ENCODE measurements at regions not wholly inside any gene's neighbourhood (a gene's known extent, or its start where the extent isn't known, plus 50 kb on each side); places are given as distances from the start of the nearest gene placed in this dataset.

- DNase-seq (ENCODE audit: low read depth in 2 of 2), result no peak
- no peak for TF ChIP-seq CTCF (IDR thresholded peaks at IDR 0.05; ENCODE audit: low read depth, low read length)
These were observed 135.6 kb downstream of the SOX2 start for GRCh38 chr3:181847276-181847675.

GRCh38 chr3:181851063-181851462 lies 139.3 kb downstream of the SOX2 start:
- H3K4me3 ChIP-seq (replicated peaks in 1 of 2; ENCODE audit: low read depth in 2 of 2, low read length in 2 of 2), result no peak overlapping the region
- no peak for TF ChIP-seq CTCF (IDR thresholded peaks at IDR 0.05; ENCODE audit: low read depth, low read length)
- DNase-seq (ENCODE audit: low read depth in 2 of 2), result no peak

More at GRCh38 chr3:181847276-181847675, 135.6 kb downstream of the SOX2 start:
- H3K4me3 ChIP-seq (replicated peaks in 1 of 2; ENCODE audit: low read depth in 2 of 2, low read length in 2 of 2), result no peak overlapping the region

GRCh38 chr3:181855825-181856224 lies 144.1 kb downstream of the SOX2 start:
- H3K4me3 ChIP-seq (replicated peaks in 1 of 2; ENCODE audit: low read depth in 2 of 2, low read length in 2 of 2), result no peak overlapping the region
- TF ChIP-seq CTCF (IDR thresholded peaks at IDR 0.05; ENCODE audit: low read depth, low read length), result no peak
- no peak for DNase-seq (ENCODE audit: low read depth in 2 of 2)

GRCh38 chr3:181859518-181859917 lies 147.8 kb downstream of the SOX2 start:
- no peak for DNase-seq (ENCODE audit: low read depth in 2 of 2)
- no peak for TF ChIP-seq CTCF (IDR thresholded peaks at IDR 0.05; ENCODE audit: low read depth, low read length)

GRCh38 chr3:181860235-181860634 lies 148.5 kb downstream of the SOX2 start:
- DNase-seq (ENCODE audit: low read depth in 2 of 2), result no peak
- no peak overlapping the region for H3K4me3 ChIP-seq (replicated peaks in 1 of 2; ENCODE audit: low read depth in 2 of 2, low read length in 2 of 2)
- TF ChIP-seq CTCF (IDR thresholded peaks at IDR 0.05; ENCODE audit: low read depth, low read length), result no peak

More at GRCh38 chr3:181859518-181859917, 147.8 kb downstream of the SOX2 start:
- no peak overlapping the region for H3K4me3 ChIP-seq (replicated peaks in 1 of 2; ENCODE audit: low read depth in 2 of 2, low read length in 2 of 2)

- no peak for TF ChIP-seq CTCF (IDR thresholded peaks at IDR 0.05; ENCODE audit: low read depth, low read length)
- H3K4me3 ChIP-seq (replicated peaks in 1 of 2; ENCODE audit: low read depth in 2 of 2, low read length in 2 of 2), result no peak overlapping the region
- no peak for DNase-seq (ENCODE audit: low read depth in 2 of 2)
These were observed 150.8 kb downstream of the SOX2 start for GRCh38 chr3:181862502-181862901.

- H3K4me3 ChIP-seq (replicated peaks in 1 of 2; ENCODE audit: low read depth in 2 of 2, low read length in 2 of 2), result no peak overlapping the region
- DNase-seq (ENCODE audit: low read depth in 2 of 2), result no peak
- no peak for TF ChIP-seq CTCF (IDR thresholded peaks at IDR 0.05; ENCODE audit: low read depth, low read length)
These were observed 156.9 kb downstream of the SOX2 start for GRCh38 chr3:181868576-181869082.

All from cardiac fibroblast (primary cell).